Adrenal gland (tissue), 9 donors: ENCODE measurements at regions not wholly inside any gene's neighbourhood (a gene's known extent, or its start where the extent isn't known, plus 50 kb on each side); places are given as distances from the start of the nearest gene placed in this dataset.

Experiments used
- DNase-seq, 7 donors: peaks; one replicate each; pipeline ENCODE4 v3.0.0-alpha.2; 2019 to 2020
- H3K27ac ChIP-seq, 5 donors: fragments of 200-600 bp; sonication (generic) in 4 of 5; 1 replicate in 3 of 5; 2 replicates in 2 of 5; pipeline versions ENCODE4 v1.5.1 to v1.8.0; 2016 to 2020; ENCODE audit warnings: mild to moderate bottlenecking in 1 of 5
- H3K27me3 ChIP-seq: fragments of 200-600 bp; 2 replicates; pipeline ENCODE4 v1.8.0; 2021
- H3K36me3 ChIP-seq, 2 donors: fragments of 200-600 bp; replicated peaks in 1 of 2; 1 replicate in 1 of 2; 2 replicates in 1 of 2; pipeline versions ENCODE4 v1.5.1 to v1.8.0; 2018 to 2022
- H3K4me1 ChIP-seq, 2 donors: fragments of 200-600 bp; replicated peaks in 1 of 2; 1 replicate in 1 of 2; 2 replicates in 1 of 2; pipeline versions ENCODE4 v1.5.1 to v1.8.0; 2018 to 2021
- H3K4me3 ChIP-seq, 4 donors: fragments of 200-600 bp; sonication (generic) in 3 of 4; one replicate each; pipeline ENCODE4 v1.5.1; 2016 to 2018
- H3K9me3 ChIP-seq, 3 donors: fragments of 200-600 bp; sonication (generic) in 1 of 3; replicated peaks in 1 of 3; 1 replicate in 2 of 3; 2 replicates in 1 of 3; pipeline versions ENCODE4 v1.5.1 to v1.8.0; 2016 to 2021
- CTCF ChIP-seq, 6 experiments: fragments of 450-650 bp in 4 of 6; fragments of 200-600 bp in 2 of 6; sonication (generic) in 1 of 6; IDR thresholded peaks; 1 replicate in 5 of 6; 2 replicates in 1 of 6; pipeline versions ENCODE4 v1.5.1 to v1.8.0; 2016 to 2021; ENCODE audit warnings: antibody characterized with exemption in 6 of 6, mild to moderate bottlenecking in 2 of 6, moderate library complexity in 1 of 6
- POLR2A ChIP-seq, 2 donors: fragments of 450-650 bp; IDR thresholded peaks; one replicate each; pipeline ENCODE4 v1.6.1; 2017; ENCODE audit warnings: antibody characterized with exemption in 2 of 2, mild to moderate bottlenecking in 2 of 2, moderate library complexity in 1 of 2
- WGBS, 4 donors: extraction: QIAGEN DNeasy Blood & Tissue Kit in 2 of 4; methylation state at CpG; one replicate each; pipeline versions ENCODE4 v1.1.5 to v1.1.7; 2013 to 2017; 5-methylcytosine and 5-hydroxymethylcytosine counted together
- intact Hi-C, 2 donors: fragments of 100-400 bp; cut with DNase I; formaldehyde crosslinking; loops; one replicate each; pipeline versions ENCODE4 v1.14.1 to v1.15.0; 2022 to 2023
- donor health status: healthy with polysubstance abuse.
- donor health status: Bipolar disorder and iron deficiency.
- donor health status: DM: yes; HTN: yes; CAD: no.
- donor health status: DM: no; HTN: no; CAD: no.
- donor health status: DM: no; HTN: no; CAD: no.

- no peak overlapping the region for H3K27ac ChIP-seq
- TF ChIP-seq POLR2A (IDR thresholded peaks at IDR 0.05) = no peak
- TF ChIP-seq CTCF (IDR thresholded peaks at IDR 0.05) = no peak
- H3K9me3 ChIP-seq = no peaks in the 10 kb centered on the region
- 86 to 95% (median 89%) methylated on average over 6 to 8 of the region's 8 CpGs for WGBS, 4 donors
- DNase-seq = no peak
- intact Hi-C loops = no loop called here
- H3K4me3 ChIP-seq = no peak overlapping the region
- H3K4me1 ChIP-seq = peaks cover 0 to 7% of the 10 kb centered on the region in 2 donors
- H3K36me3 ChIP-seq = no peaks in the 10 kb centered on the region
- no peaks in the 10 kb centered on the region for H3K27me3 ChIP-seq
These were observed 613.5 kb upstream of the MGMT start for GRCh38 chr10:128853537-128853936.

- TF ChIP-seq POLR2A (IDR thresholded peaks at IDR 0.05) (no peak), CTCF (IDR thresholded peaks at IDR 0.05) (no peak)
- no peaks in the 10 kb centered on the region for H3K9me3 ChIP-seq
- H3K27me3 ChIP-seq = no peaks in the 10 kb centered on the region
- no peak for DNase-seq
- intact Hi-C loops = no loop called here
- 45 to 82% (median 75%) methylated on average over 1 of the region's 1 CpG for WGBS, 4 donors
- H3K27ac ChIP-seq = peak overlapping the region in 1 of 5 donors; percentile 1
- no peaks in the 10 kb centered on the region for H3K36me3 ChIP-seq
- H3K4me1 ChIP-seq = peaks cover 0 to 7% of the 10 kb centered on the region in 2 donors
- no peak overlapping the region for H3K4me3 ChIP-seq
These were observed 612.8 kb upstream of the MGMT start for GRCh38 chr10:128854204-128854603.

- Histone ChIP-seq H3K27me3 (no peaks in the 10 kb centered on the region), H3K36me3 (no peaks in the 10 kb centered on the region), H3K27ac (no peak overlapping the region), H3K4me3 (no peak overlapping the region), H3K4me1 (peaks cover 0 to 7% of the 10 kb centered on the region in 2 donors), H3K9me3 (no peaks in the 10 kb centered on the region)
- 19 to 46% (median 41%) methylated on average over 5 of the region's 5 CpGs for WGBS, 4 donors
- TF ChIP-seq POLR2A (IDR thresholded peaks at IDR 0.05) (no peak), CTCF (IDR thresholded peaks at IDR 0.05) (no peak)
- peak; percentile 39 to 84 (median 63) for DNase-seq
- intact Hi-C loops = no loop called here
These were observed 612.1 kb upstream of the MGMT start for GRCh38 chr10:128854963-128855362.

GRCh38 chr10:128855618-128856428 is 611.2 kb upstream of the MGMT start:
- Histone ChIP-seq H3K4me1 (peaks cover 0 to 7% of the 10 kb centered on the region in 2 donors), H3K27ac (no peak overlapping the region), H3K27me3 (no peaks in the 10 kb centered on the region), H3K4me3 (no peak overlapping the region), H3K9me3 (no peaks in the 10 kb centered on the region), H3K36me3 (no peaks in the 10 kb centered on the region)
- TF ChIP-seq CTCF (IDR thresholded peaks at IDR 0.05) (no peak), POLR2A (IDR thresholded peaks at IDR 0.05) (no peak)
- DNase-seq = no peak
- WGBS, 4 donors = 66 to 80% (median 74%) methylated on average over 9 to 14 of the region's 14 CpGs
- intact Hi-C loops = no loop called here
